NOMO-1 treated with DMSO at 0.1 percent for 48 hours (cell line): ENCODE measurements at regions not wholly inside any gene's neighbourhood (a gene's known extent, or its start where the extent isn't known, plus 50 kb on each side); places are given as distances from the start of the nearest gene placed in this dataset.
"Not testable (repeated sequence)": the region's sequence is repeated elsewhere in the genome, so short reads cannot be mapped to it uniquely, and the experiment has no call there.

Experiments used
- DNase-seq: peaks from one replicate; lab custom pipeline; 2025; ENCODE audit not compliant: unreplicated experiment; lab: John Stamatoyannopoulos, UW

DNA sequence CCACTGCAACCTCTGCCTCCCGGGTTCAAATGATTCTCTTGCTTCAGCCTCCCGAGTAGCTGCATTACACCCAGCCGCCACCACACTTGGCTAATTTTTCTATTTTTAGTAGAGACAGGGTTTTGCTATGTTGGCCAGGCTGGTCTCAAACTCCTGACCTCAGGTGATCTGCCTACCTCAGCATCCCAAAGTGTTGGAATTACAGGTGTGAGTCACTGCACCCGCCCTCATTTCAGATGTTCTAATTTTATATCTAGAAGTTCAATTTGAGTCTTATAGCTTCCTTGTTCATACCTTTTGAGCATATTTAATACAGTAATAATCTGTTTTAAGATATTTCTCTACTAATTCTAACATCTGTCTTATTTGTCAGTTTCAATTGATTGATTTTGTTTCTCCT is 159.1 kb downstream of the CYB561 start:
- not testable (repeated sequence) for DNase-seq

DNA sequence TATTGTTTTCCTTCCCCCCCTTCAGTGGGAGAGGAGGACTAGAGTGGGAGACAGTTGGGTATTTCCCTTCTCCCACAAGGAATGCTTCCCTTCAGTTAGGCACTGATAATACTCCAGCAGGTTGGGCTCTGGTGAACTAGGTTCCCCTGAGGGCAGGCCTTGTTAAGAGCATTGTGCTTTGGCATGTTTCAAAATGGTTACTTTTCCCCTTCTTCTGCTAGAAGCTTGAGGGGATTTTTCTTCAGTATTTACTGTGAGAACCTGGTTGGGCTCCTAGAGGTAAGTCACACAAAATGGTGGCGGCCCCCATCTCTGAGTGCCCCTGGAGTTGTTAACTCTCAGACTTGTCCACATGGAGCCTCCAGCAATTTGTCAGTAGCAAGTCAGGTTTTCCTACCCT is 156.2 kb downstream of the CYB561 start:
- DNase-seq: no peak

- no peak for DNase-seq
These were observed 155.8 kb downstream of the CYB561 start for GRCh38 chr17:63290351-63290750.

DNA sequence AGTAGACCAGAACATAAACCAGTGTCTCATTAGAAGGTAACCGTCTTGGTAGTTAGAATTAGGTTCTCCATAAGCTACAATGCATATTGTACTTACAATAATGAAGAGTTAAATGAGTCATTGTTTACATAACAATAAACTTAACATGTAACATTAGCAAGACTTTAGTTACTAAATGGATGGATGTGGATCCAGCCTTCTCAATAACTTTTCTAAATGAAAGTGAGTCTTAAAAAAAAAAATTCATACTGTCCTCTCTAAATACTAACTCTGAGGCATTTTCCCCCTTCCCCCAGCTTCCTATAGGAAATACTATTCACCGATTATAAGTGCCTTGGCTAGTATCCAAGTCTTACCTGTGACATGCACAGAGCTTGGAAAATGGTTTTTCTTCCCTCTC is 155.3 kb downstream of the CYB561 start:
- DNase-seq: no peak

GRCh38 chr17:63291258-63291657 is 154.8 kb downstream of the CYB561 start:
- DNase-seq: no peak

- DNase-seq: no peak
These were observed 153.7 kb downstream of the CYB561 start for GRCh38 chr17:63292421-63292820.

GRCh38 chr17:63293323-63294075 is 152.6 kb downstream of the CYB561 start:
- no peak for DNase-seq

DNA sequence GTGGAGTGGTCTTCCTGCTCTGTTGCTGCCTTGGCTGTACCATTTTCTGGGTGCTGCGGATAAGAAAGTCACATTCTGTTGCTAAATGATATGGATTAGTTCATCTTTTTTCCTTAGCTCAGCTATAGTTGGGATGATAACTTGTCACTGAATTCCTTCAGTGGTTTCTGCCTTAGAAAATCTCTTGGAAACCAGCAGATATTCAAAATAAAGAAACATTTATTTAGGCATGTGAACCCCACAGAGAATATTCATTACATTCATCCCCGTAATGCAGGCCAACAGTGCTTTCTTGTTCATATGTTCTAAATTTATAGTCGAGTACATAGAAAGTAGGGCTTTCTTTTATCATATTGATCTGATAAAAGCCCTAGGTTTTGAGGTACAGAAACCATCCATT is 151.3 kb downstream of the CYB561 start:
- no peak for DNase-seq

- no peak for DNase-seq
These were observed 150.8 kb downstream of the CYB561 start for GRCh38 chr17:63295288-63295687.

- no peak for DNase-seq
These were observed 150.1 kb downstream of the CYB561 start for GRCh38 chr17:63295839-63296590.

DNA sequence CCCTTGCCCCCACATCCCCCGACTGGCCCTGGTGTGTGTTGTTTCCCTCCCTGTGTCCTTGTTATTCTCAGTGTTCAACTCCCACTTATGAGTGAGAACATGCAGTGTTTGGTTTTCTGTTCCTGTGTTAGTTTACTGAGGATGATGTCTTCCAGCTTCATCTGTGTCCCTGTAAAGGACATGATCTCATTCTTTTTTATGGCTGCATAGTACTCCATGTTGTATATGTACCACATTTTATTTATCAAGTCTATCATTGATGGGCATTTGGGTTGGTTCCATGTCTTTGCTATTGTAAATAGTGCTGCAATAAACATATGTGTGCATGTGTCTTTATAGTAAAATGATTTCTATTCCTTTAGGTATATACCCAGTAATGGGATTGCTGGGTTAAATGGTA is 147.2 kb downstream of the CYB561 start:
- not testable (repeated sequence) for DNase-seq

DNA sequence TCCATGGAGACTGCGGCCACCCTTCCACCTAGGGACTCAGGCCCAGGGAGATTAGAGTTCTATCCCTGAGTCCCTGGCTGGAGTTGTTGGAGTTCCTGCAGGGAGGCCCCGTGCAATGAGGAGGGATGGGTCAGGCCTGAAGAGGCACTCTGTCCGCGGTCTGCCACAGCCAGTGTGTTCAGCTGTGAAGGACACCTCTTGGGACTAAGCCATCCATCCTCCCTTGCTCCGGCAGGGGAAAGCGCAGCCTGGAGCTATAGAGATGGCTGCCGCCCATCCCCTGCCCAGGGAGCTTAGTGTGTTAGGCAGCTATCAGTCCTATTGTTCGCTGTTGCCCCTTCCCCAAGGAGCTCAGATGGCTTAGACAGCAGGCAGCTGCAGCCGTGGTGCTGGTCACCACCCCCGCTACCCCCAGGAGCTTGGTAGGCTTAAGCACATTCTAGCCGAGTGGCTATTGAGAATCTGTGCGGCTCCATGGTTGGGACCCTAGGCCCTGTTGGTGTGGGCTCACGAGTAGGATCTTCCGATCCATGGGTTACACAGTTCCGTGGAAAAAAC is 141.3 kb downstream of the CYB561 start:
- no peak for DNase-seq

- DNase-seq: no peak
These were observed 140.2 kb downstream of the CYB561 start for GRCh38 chr17:63305857-63306256.

DNA sequence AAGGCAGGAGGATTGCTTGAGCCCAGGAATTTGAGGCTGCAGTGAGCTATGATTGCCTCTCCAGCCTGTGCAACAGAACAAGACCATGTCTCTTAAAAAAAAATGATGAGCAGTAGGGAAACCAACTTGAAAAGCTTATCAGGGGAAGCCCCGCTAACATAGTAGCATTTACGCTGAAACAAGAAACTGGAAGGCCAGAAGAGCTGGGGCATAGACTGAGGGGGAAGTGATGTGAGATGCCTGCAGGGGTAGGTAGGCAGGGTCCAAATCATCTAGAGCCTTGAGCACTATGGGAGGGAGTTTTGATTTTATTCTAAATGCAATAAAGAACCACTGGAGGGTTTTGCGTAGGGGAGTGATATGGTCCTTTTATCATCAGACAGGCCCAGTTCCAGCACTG is 139.3 kb downstream of the CYB561 start:
- no peak for DNase-seq

DNA sequence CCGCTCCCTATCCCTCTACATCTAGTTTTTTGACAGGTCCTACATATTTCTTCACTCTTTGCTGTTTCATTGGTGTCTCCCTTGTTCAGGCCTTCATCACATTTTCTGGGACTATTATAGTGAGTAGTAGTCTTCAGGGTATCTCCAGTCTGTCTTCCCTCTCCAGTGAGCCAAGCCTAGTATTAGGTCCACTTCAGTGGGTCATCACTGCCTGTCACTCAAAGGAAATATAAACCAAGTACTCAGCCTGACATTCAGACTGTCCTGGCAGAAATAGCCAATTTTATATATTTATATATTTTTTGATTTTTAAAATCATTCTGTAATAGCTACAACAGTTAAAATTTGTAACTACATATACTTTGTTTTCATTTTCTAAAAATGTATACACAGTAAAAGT is 137.8 kb downstream of the CYB561 start:
- no peak for DNase-seq

GRCh38 chr17:63309021-63309420 is 137.1 kb downstream of the CYB561 start:
- DNase-seq: no peak

GRCh38 chr17:63311416-63311937 is 134.6 kb downstream of the CYB561 start:
- DNase-seq: no peak

- DNase-seq: no peak
These were observed 131.3 kb downstream of the CYB561 start for GRCh38 chr17:63314761-63315160.

GRCh38 chr17:63316100-63316499 is 130.0 kb downstream of the CYB561 start:
- no peak for DNase-seq

DNA sequence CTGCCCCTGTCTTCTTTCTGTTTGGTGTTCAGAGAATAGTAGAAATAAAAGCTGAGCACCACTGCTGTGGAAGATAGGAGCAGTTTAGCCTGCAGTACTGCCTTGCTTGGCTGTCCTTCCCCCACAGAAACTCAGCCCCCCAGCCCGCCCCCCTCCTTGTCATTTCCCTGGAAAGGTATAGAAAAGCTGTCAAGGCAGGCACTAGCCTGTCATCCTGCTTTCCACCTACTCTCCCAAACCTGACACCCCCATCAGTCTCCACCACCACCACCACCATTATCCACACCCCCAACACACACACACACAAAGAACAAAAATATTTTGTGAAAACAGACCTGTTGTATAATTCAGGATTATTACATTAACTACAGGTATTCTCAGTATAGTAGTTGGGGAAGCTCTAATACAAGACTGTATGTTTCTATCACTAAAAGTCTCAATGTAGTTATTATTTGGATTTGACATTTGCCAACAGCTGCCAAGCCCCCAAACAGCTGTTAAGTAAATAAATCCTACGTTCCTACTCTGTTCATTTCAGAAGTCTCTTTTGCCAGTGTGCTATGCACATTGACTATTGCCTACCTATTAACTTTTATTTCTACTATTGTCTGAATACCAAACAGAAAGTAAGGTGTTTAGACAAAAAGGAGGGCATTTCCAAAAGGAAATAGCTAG is 128.8 kb downstream of the CYB561 start:
- no peak for DNase-seq

GRCh38 chr17:63325808-63326207 is 120.3 kb downstream of the CYB561 start:
- no peak for DNase-seq
